MM.1S (cell line): ENCODE measurements at regions not wholly inside any gene's neighbourhood (a gene's known extent, or its start where the extent isn't known, plus 50 kb on each side); places are given as distances from the start of the nearest gene placed in this dataset.

ENCODE experiments used
- DNase-seq: peaks from one replicate; pipeline ENCODE4 v3.0.0-alpha.2; 2015
- H2AFZ ChIP-seq: fragments of 300-600 bp; sonication (generic); 2 replicates; pipeline ENCODE4 v1.6.0; 2016; ENCODE audit warnings: antibody characterized with exemption, low read length
- H3F3A ChIP-seq: fragments of 300-600 bp; sonication (generic); 2 replicates; pipeline ENCODE4 v1.6.1; 2016; ENCODE audit warnings: mild to moderate bottlenecking, antibody characterized with exemption, low read length, moderate library complexity, mixed read lengths; ENCODE audit not compliant: insufficient read depth
- H3K27ac ChIP-seq: fragments of 300-600 bp; sonication (generic); 2 replicates; pipeline ENCODE4 v1.5.1; 2016; ENCODE audit warnings: mild to moderate bottlenecking, low read length
- H3K27me3 ChIP-seq: fragments of 300-600 bp; sonication (generic); replicated peaks from 2 replicates; pipeline ENCODE4 v1.6.0; 2016; ENCODE audit warnings: low read length; ENCODE audit not compliant: insufficient read depth
- H3K36me3 ChIP-seq: fragments of 300-600 bp; sonication (generic); replicated peaks from 2 replicates; pipeline ENCODE4 v1.6.1; 2016; ENCODE audit warnings: mild to moderate bottlenecking, low read length, mixed read lengths; ENCODE audit not compliant: insufficient read depth
- H3K4me1 ChIP-seq: fragments of 300-600 bp; sonication (generic); 2 replicates; pipeline ENCODE4 v1.6.1; 2016; ENCODE audit warnings: low read length, mixed read lengths
- H3K4me2 ChIP-seq: fragments of 300-600 bp; sonication (generic); 2 replicates; pipeline ENCODE4 v1.6.0; 2016; ENCODE audit warnings: low read depth, low read length
- H3K4me3 ChIP-seq: fragments of 300-600 bp; sonication (generic); 2 replicates; pipeline ENCODE4 v1.5.1; 2016; ENCODE audit warnings: low read length, mixed read lengths
- H3K79me2 ChIP-seq: fragments of 300-600 bp; sonication (generic); 2 replicates; pipeline ENCODE4 v1.6.1; 2016; ENCODE audit warnings: mixed run types, low read length, mixed read lengths
- H3K9ac ChIP-seq: fragments of 300-600 bp; sonication (generic); 2 replicates; pipeline ENCODE4 v1.6.1; 2016; ENCODE audit warnings: low read length, mixed read lengths
- H3K9me2 ChIP-seq: fragments of 300-600 bp; sonication (generic); replicated peaks from 2 replicates; pipeline ENCODE4 v1.6.1; 2016; ENCODE audit warnings: mild to moderate bottlenecking, low read length, mixed read lengths; ENCODE audit not compliant: insufficient read depth
- H3K9me3 ChIP-seq: fragments of 300-600 bp; sonication (generic); replicated peaks from 2 replicates; pipeline ENCODE4 v1.6.1; 2016; ENCODE audit warnings: mild to moderate bottlenecking, low read length, mixed read lengths; ENCODE audit not compliant: insufficient read depth
- H4K20me1 ChIP-seq: fragments of 300-600 bp; sonication (generic); 2 replicates; pipeline ENCODE4 v1.6.1; 2016; ENCODE audit warnings: mild to moderate bottlenecking, low read length, moderate library complexity, mixed read lengths; ENCODE audit not compliant: insufficient read depth
- EZH2 ChIP-seq: fragments of 300-600 bp; sonication (generic); optimal IDR thresholded peaks from 2 replicates; pipeline ENCODE3; 2017; ENCODE audit warnings: low read depth, mild to moderate bottlenecking, antibody characterized with exemption, low read length, mixed read lengths
- EZH2phosphoT487 ChIP-seq: fragments of 300-600 bp; sonication (generic); IDR thresholded peaks from 2 replicates; pipeline ENCODE4 v1.6.1; 2018; ENCODE audit warnings: antibody characterized with exemption, low read length
- TF ChIP-seq, protein P1 (sequence below): fragments of 300-600 bp; sonication (generic); IDR thresholded peaks from 2 replicates; pipeline ENCODE4 v1.5.1; 2016; ENCODE audit warnings: antibody characterized with exemption, low read length, mixed read lengths

DNA sequence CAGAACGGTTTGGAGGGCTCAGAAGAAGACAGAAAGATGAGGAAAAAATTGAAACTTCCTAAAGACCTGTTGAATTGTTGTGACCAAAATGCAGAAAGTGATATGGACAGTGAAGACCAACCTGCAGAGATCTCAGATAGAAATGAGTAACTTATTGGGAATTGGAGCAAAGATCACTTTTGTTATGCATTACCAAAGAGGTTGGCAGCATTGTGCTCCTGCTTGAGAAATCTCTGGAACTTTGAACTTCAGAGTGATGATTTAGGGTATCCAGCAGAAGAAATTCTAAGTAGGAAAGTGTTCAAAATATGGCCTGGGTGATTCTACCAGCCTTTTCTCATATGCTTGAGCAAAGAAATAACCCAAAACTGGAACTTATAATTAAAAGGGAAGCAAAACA, 136.0 kb downstream of the GJA1 start:
- H3K9me2 ChIP-seq = no peaks in the 10 kb centered on the region
- H3K27ac ChIP-seq = no peak overlapping the region
- H3K79me2 ChIP-seq = no peaks in the 10 kb centered on the region
- no peaks in the 10 kb centered on the region for H3K36me3 ChIP-seq
- no peak for DNase-seq
- no peaks in the 10 kb centered on the region for H3K27me3 ChIP-seq
- no peak for TF ChIP-seq EZH2
- TF ChIP-seq EZH2phosphoT487 = no peak
- TF ChIP-seq, protein P1, sequence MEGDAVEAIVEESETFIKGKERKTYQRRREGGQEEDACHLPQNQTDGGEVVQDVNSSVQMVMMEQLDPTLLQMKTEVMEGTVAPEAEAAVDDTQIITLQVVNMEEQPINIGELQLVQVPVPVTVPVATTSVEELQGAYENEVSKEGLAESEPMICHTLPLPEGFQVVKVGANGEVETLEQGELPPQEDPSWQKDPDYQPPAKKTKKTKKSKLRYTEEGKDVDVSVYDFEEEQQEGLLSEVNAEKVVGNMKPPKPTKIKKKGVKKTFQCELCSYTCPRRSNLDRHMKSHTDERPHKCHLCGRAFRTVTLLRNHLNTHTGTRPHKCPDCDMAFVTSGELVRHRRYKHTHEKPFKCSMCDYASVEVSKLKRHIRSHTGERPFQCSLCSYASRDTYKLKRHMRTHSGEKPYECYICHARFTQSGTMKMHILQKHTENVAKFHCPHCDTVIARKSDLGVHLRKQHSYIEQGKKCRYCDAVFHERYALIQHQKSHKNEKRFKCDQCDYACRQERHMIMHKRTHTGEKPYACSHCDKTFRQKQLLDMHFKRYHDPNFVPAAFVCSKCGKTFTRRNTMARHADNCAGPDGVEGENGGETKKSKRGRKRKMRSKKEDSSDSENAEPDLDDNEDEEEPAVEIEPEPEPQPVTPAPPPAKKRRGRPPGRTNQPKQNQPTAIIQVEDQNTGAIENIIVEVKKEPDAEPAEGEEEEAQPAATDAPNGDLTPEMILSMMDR = no peak
- H3K9me3 ChIP-seq = no peaks in the 10 kb centered on the region
- H3K4me1 ChIP-seq = 0 out of 2 replicates have a peak, but pooled peaks cover 5% of the 10 kb centered on the region
- no peak overlapping the region for H2AFZ ChIP-seq
- H3K9ac ChIP-seq = no peak overlapping the region
- no peak overlapping the region for H3K4me2 ChIP-seq
- no peak overlapping the region for H3K4me3 ChIP-seq
- no peaks in the 10 kb centered on the region for H4K20me1 ChIP-seq
- H3F3A ChIP-seq = no peaks in the 10 kb centered on the region

DNA sequence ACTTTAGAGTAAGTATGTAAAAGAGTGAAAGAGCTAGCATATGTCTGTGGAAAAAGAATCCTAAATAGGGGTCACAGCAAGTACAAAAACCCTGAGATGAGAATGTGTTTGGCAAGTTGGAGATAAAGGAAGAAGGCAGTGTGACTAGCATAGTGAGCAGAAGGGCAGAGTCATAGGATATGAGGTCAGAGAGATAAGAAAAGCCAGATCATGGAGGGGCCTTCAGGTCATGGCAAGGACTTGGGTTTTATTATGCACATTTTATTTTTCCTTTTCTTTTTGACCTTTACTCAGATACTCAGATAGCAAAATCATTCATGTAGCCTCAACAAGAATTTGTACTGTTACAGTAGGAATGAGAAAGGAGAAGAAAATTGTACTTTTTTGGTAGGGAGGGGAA, 138.0 kb downstream of the GJA1 start:
- Histone ChIP-seq H4K20me1 (no peaks in the 10 kb centered on the region), H3K4me1 (0 out of 2 replicates have a peak, but pooled peaks cover 5% of the 10 kb centered on the region), H2AFZ (peak overlapping the region; percentile 68), H3K27me3 (no peaks in the 10 kb centered on the region), H3K9ac (no peak overlapping the region), H3K9me2 (no peaks in the 10 kb centered on the region), H3K9me3 (no peaks in the 10 kb centered on the region), H3K27ac (no peak overlapping the region), H3K79me2 (no peaks in the 10 kb centered on the region), H3K4me2 (peak overlapping the region; percentile 50; the same call in 1 of the 2 replicates), H3K36me3 (no peaks in the 10 kb centered on the region), H3K4me3 (peak overlapping the region; percentile 35; the same call in 1 of the 2 replicates), H3F3A (no peaks in the 10 kb centered on the region)
- DNase-seq = no peak
- no peak for TF ChIP-seq EZH2
- TF ChIP-seq EZH2phosphoT487 = no peak
- TF ChIP-seq, protein P1 = no peak

DNA sequence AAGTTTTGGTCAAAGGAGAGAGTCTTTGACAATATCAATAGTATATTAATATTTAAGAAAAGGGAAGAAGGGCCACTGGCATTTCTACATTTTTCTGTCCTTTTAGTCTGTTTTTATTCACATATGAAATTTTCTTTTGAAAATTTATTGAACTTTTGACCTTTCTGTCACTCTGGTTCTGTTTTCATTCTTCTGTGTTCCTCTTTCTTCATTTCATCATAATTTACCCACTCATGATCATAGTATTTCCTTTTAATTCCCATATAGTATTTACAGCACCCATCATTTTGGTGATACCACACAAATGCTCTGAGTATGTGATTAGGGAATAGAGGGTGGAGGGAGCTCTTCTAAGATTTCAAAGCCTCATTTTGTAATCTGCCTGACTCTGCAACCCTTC, 142.8 kb downstream of the GJA1 start:
- Histone ChIP-seq H4K20me1 (no peaks in the 10 kb centered on the region), H3K4me3 (no peak overlapping the region), H3K9me3 (no peaks in the 10 kb centered on the region), H3K27ac (no peak overlapping the region), H2AFZ (no peak overlapping the region), H3K4me2 (no peak overlapping the region), H3K4me1 (0 out of 2 replicates have a peak, but pooled peaks cover 5% of the 10 kb centered on the region), H3K36me3 (no peaks in the 10 kb centered on the region), H3F3A (no peaks in the 10 kb centered on the region), H3K27me3 (no peaks in the 10 kb centered on the region), H3K79me2 (no peaks in the 10 kb centered on the region), H3K9me2 (no peaks in the 10 kb centered on the region), H3K9ac (no peak overlapping the region)
- TF ChIP-seq EZH2 = no peak
- no peak for TF ChIP-seq EZH2phosphoT487
- TF ChIP-seq, protein P1 = no peak
- DNase-seq = no peak
